Vagina (tissue), 2 donors: ENCODE measurements at regions not wholly inside any gene's neighbourhood (a gene's known extent, or its start where the extent isn't known, plus 50 kb on each side); places are given as distances from the start of the nearest gene placed in this dataset.

Source experiments
- DNase-seq, 2 donors: peaks; one replicate each; pipeline ENCODE4 v3.0.0-alpha.2; 2017; ENCODE audit errors: extremely low spot score in 2 of 2
- H3K27ac ChIP-seq: fragments of 200-600 bp; sonication (generic); one replicate; pipeline ENCODE4 v1.5.1; 2019
- H3K27me3 ChIP-seq: fragments of 200-600 bp; sonication (generic); one replicate; pipeline ENCODE4 v1.5.1; 2019
- H3K36me3 ChIP-seq, 2 donors: fragments of 200-600 bp; sonication (generic); one replicate each; pipeline ENCODE4 v1.5.1; 2017 to 2019
- H3K4me1 ChIP-seq: fragments of 200-600 bp; sonication (generic); one replicate; pipeline ENCODE4 v1.5.1; 2019
- H3K4me3 ChIP-seq, 2 donors: fragments of 200-600 bp; sonication (generic); 1 replicate in 1 of 2; 2 replicates in 1 of 2; pipeline ENCODE4 v1.5.1; 2016 to 2019
- H3K9me3 ChIP-seq: fragments of 200-600 bp; sonication (generic); one replicate; pipeline ENCODE4 v1.5.1; 2019
- POLR2A ChIP-seq, 2 donors: fragments of 450-650 bp; IDR thresholded peaks; one replicate each; pipeline ENCODE4 v1.6.1; 2017; ENCODE audit warnings: antibody characterized with exemption in 2 of 2, mild to moderate bottlenecking in 2 of 2, moderate library complexity in 2 of 2
- POLR2AphosphoS5 ChIP-seq, 2 donors: sonication (generic); formaldehyde crosslinking; IDR thresholded peaks; one replicate each; pipeline ENCODE4 v1.9.0; 2017; ENCODE audit warnings: antibody characterized with exemption in 2 of 2, mild to moderate bottlenecking in 2 of 2, low read depth in 1 of 2; ENCODE audit not compliant: insufficient read depth in 1 of 2
- intact Hi-C: fragments of 100-400 bp; cut with DNase I; formaldehyde crosslinking; loops from one replicate; pipeline ENCODE4 v1.15.1; 2023
- TF ChIP-seq, protein P1 (sequence below), 3 experiments: fragments of 450-650 bp in 2 of 3; fragments of 200-600 bp in 1 of 3; sonication (generic) in 1 of 3; IDR thresholded peaks; one replicate each; pipeline ENCODE4 v1.5.1; 2017 to 2019; ENCODE audit warnings: antibody characterized with exemption in 3 of 3, mild to moderate bottlenecking in 2 of 3, moderate library complexity in 2 of 3

DNA sequence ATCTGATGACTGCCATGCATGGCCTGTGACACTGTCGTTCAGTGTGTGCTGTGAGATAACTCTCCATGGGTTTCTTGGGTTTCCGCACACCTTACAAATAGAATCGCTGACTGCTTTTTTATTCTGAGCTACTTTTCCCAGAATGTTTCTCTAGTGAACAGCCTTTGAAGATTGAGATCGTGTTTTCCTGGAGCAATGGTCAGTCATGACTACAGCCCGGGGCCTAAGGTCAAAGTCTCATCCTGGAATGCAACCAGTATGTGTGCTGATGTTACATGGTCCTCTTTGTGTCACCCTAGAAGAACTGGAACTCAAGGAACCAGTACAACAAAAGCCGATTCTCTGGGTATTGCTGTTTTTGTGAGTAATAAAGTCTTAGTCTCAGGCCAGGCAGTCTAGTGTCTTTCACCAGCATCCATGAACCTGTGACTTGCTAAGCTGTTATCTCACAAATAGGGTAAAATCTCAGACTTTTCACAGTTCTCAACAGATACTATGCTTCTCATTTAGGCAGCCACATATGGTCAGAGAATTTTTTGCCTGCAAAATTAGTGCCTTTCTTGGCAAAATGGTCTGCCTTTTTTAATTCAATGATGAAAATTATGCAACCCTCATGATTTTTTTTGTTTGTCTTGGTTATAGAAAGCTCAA, 124.9 kb upstream of the PIEZO2 start:
- Histone ChIP-seq H3K4me1 (peaks cover 3% of the 10 kb centered on the region), H3K27ac (no peak overlapping the region), H3K36me3 (no peaks in the 10 kb centered on the region), H3K9me3 (no peaks in the 10 kb centered on the region), H3K27me3 (no peaks in the 10 kb centered on the region), H3K4me3 (no peak overlapping the region)
- TF ChIP-seq, protein P1, sequence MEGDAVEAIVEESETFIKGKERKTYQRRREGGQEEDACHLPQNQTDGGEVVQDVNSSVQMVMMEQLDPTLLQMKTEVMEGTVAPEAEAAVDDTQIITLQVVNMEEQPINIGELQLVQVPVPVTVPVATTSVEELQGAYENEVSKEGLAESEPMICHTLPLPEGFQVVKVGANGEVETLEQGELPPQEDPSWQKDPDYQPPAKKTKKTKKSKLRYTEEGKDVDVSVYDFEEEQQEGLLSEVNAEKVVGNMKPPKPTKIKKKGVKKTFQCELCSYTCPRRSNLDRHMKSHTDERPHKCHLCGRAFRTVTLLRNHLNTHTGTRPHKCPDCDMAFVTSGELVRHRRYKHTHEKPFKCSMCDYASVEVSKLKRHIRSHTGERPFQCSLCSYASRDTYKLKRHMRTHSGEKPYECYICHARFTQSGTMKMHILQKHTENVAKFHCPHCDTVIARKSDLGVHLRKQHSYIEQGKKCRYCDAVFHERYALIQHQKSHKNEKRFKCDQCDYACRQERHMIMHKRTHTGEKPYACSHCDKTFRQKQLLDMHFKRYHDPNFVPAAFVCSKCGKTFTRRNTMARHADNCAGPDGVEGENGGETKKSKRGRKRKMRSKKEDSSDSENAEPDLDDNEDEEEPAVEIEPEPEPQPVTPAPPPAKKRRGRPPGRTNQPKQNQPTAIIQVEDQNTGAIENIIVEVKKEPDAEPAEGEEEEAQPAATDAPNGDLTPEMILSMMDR (IDR thresholded peaks at IDR 0.05): no peak
- TF ChIP-seq POLR2AphosphoS5 (IDR thresholded peaks at IDR 0.05; ENCODE audit: insufficient read depth in 1 of 2, low read depth in 1 of 2) (no peak), POLR2A (IDR thresholded peaks at IDR 0.05) (no peak)
- no peak for DNase-seq
- intact Hi-C loops: no loop called here

DNA sequence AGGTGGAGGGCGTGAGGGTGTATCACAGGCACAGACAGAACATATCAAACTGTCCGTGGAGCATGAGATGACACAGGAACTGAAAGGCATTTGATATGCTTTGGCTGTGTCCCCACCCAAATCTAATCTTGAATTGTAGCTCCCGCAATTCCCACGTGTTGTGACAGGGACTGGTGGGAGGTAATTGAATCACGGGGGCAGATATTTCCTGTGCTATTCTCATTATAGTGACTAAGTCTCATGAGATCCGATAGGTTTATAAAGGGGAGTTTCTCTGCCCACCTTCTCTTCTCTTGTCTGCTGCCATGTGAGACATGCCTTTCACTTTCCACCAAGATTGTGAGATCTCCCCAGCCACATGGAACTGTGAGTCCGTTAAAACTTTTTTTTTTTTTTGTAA, 123.1 kb upstream of the PIEZO2 start:
- Histone ChIP-seq H3K9me3 (no peaks in the 10 kb centered on the region), H3K4me1 (peaks cover 15% of the 10 kb centered on the region), H3K27ac (no peak overlapping the region), H3K4me3 (no peak overlapping the region), H3K36me3 (no peaks in the 10 kb centered on the region), H3K27me3 (no peaks in the 10 kb centered on the region)
- no peak for DNase-seq
- TF ChIP-seq, protein P1 (IDR thresholded peaks at IDR 0.05): no peak
- TF ChIP-seq POLR2AphosphoS5 (IDR thresholded peaks at IDR 0.05; ENCODE audit: insufficient read depth in 1 of 2, low read depth in 1 of 2): no peak
- TF ChIP-seq POLR2A (IDR thresholded peaks at IDR 0.05): no peak
- intact Hi-C loops: no loop called here

DNA sequence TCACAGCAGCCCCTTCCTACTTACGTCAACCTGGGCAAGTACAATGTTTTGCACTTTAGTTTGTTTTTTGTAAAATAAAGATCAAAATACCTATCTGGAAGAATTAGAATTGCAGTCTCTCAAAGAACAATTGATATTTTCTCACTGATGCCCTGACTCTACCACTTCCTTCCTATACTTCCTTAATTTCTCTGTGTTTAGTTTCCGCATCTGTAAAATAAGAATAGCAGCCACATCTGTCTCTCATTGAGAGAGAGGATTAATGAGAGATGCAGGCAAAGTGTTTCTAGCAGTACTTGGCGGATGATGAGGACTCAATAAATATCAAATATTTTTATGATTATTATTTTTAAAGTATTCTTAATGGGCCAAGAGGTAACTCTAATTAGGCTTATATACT, 122.6 kb upstream of the PIEZO2 start:
- intact Hi-C loops: no loop called here
- no peaks in the 10 kb centered on the region for H3K27me3 ChIP-seq
- no peaks in the 10 kb centered on the region for H3K9me3 ChIP-seq
- H3K36me3 ChIP-seq: no peaks in the 10 kb centered on the region
- no peak for TF ChIP-seq POLR2A (IDR thresholded peaks at IDR 0.05)
- no peak for DNase-seq
- peaks cover 15% of the 10 kb centered on the region for H3K4me1 ChIP-seq
- H3K27ac ChIP-seq: no peak overlapping the region
- no peak overlapping the region for H3K4me3 ChIP-seq

DNA sequence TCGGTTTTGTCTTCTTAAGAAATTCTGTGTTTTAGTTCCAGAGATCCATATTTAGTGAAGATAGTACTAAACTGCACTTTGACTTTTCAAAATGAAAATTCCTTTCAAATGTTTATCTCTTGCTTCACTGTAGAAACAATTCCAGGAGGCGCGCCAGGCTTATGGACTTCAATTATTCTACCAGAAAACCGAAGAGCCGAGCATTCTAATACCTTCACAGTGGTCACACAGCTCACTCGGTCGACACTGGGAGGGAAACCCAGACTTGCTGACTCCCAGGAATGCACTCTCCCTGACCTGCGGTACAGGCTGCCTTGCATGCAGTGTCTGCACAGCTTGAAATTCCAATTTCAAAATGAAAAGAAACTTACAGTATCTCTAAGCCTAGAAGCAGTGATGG, 119.9 kb upstream of the PIEZO2 start:
- no peaks in the 10 kb centered on the region for H3K36me3 ChIP-seq
- H3K4me1 ChIP-seq: peaks cover 15% of the 10 kb centered on the region
- H3K9me3 ChIP-seq: no peaks in the 10 kb centered on the region
- intact Hi-C loops: no loop called here
- TF ChIP-seq, protein P1 (IDR thresholded peaks at IDR 0.05): no peak
- no peak for TF ChIP-seq POLR2A (IDR thresholded peaks at IDR 0.05)
- TF ChIP-seq POLR2AphosphoS5 (IDR thresholded peaks at IDR 0.05; ENCODE audit: insufficient read depth in 1 of 2, low read depth in 1 of 2): no peak
- no peak overlapping the region for H3K27ac ChIP-seq
- H3K27me3 ChIP-seq: no peaks in the 10 kb centered on the region
- peak overlapping the region in 1 of 2 donors; percentile 9 for H3K4me3 ChIP-seq
- no peak for DNase-seq

DNA sequence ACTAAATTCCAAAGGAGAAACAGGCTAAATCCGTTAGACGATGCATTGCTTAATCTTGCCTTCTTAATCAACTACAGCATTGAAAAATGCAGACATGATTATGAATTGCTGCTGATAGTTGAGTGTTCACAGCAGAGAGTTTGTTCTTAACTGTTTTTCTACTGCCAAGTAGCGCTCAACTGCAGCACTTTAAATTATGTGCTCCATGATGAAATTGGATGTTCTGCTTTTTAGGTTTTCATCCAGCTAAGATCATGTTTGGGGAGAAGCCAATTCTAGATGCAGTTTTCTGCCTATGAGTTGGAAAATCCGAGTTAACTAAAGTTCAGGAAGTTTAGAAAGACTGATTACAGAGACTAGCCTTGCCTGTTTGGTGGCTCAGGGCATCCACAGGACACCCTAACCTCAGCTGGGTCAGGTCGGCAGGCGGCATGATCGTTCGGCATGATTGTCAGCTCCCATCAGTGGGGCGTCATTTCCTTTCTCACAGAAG, 119.4 kb upstream of the PIEZO2 start:
- no peak for DNase-seq
- H3K27ac ChIP-seq: no peak overlapping the region
- intact Hi-C loops: no loop called here
- peak overlapping the region in 1 of 2 donors; percentile 9 for H3K4me3 ChIP-seq
- no peaks in the 10 kb centered on the region for H3K27me3 ChIP-seq
- H3K36me3 ChIP-seq: no peaks in the 10 kb centered on the region
- TF ChIP-seq, protein P1 (IDR thresholded peaks at IDR 0.05): no peak
- TF ChIP-seq POLR2AphosphoS5 (IDR thresholded peaks at IDR 0.05; ENCODE audit: insufficient read depth in 1 of 2, low read depth in 1 of 2) (peak in 1 of 2 donors; percentile 15), POLR2A (IDR thresholded peaks at IDR 0.05) (no peak)
- peaks cover 15% of the 10 kb centered on the region for H3K4me1 ChIP-seq
- H3K9me3 ChIP-seq: no peaks in the 10 kb centered on the region
